Activated CD4-positive, alpha-beta memory T cell treated with anti-CD3 and anti-CD28 coated beads, Interleukin-2, amount 10 ng/mL, durations not matched to agents 7 days and 5 days (primary cell): ENCODE measurements at regions not wholly inside any gene's neighbourhood (a gene's known extent, or its start where the extent isn't known, plus 50 kb on each side); places are given as distances from the start of the nearest gene placed in this dataset.

Experiments used
- CTCF ChIA-PET: fragments of 350-600 bp; sonication (Branson Sonifier 250); formaldehyde crosslinking; loops from one replicate; lab custom pipeline; 2021; ENCODE audit warnings: antibody characterized with exemption, inconsistent platforms; lab: Charles Lee
- POLR2A ChIA-PET: fragments of 350-600 bp; sonication (Branson Sonifier 250); formaldehyde crosslinking; loops from one replicate; lab custom pipeline; 2021; ENCODE audit warnings: antibody characterized with exemption; lab: Charles Lee
- DNase-seq: peaks from one replicate; pipeline ENCODE4 v3.0.0-alpha.2; 2020
- H3K27ac Mint-ChIP-seq: one replicate; pipeline ENCODE4 v1.8.0; 2021; ENCODE audit warnings: mild to moderate bottlenecking, mixed read lengths
- H3K27me3 Mint-ChIP-seq: one replicate; pipeline ENCODE4 v1.8.0; 2021; ENCODE audit warnings: mixed read lengths
- H3K36me3 Mint-ChIP-seq: one replicate; pipeline ENCODE4 v1.8.0; 2021; ENCODE audit warnings: low read depth, mixed read lengths
- H3K4me1 Mint-ChIP-seq: one replicate; pipeline ENCODE4 v1.8.0; 2021; ENCODE audit warnings: mixed read lengths
- H3K4me3 Mint-ChIP-seq: one replicate; pipeline ENCODE4 v1.8.0; 2021; ENCODE audit warnings: mild to moderate bottlenecking, mixed read lengths
- H3K9me3 Mint-ChIP-seq: one replicate; pipeline ENCODE4 v1.8.0; 2021; ENCODE audit warnings: mixed read lengths

DNA sequence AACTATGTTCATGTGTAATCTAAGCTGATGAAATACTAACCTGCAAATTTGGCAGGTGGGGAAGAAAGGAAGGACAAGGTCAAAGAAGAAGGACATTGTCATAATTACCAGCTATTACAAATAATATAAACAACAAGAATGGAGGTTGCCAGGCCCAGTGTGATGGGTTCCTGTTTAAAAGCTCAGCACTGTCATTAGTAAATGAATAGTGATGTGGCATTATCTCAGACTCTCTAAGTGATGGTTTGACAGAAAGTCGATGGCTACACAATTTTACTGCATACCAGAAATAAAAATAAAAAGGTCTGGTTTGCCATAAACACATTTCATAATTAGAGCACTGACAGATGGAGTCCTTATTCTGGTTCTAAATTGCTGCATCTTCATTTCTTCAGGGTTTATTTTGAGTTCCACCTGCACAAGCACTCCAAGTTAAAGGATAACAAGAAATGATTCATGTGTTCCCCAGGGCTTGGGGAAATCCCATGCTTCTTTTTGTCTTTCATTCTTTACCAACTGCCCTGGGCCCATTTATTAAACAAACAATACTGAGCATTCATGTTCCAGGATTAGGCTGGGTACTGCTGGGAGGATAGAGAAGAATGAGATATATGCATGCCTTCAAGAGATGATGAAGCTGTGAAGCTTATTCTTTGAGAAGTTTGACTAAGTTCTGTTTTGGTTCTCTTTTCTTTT, 367.8 kb upstream of the RASGEF1B start:
- H3K4me1 Mint-ChIP-seq = no peaks in the 10 kb centered on the region
- H3K27me3 Mint-ChIP-seq = no peaks in the 10 kb centered on the region
- POLR2A ChIA-PET = no interaction called here
- CTCF ChIA-PET = interaction anchor here (0.8 kb wide), 1 partner anchor 372 kb away, joined by 3 read pairs; no protein-coding TSS in a partner anchor
- H3K9me3 Mint-ChIP-seq = no peaks in the 10 kb centered on the region
- H3K36me3 Mint-ChIP-seq = no peaks in the 10 kb centered on the region
- no peak overlapping the region for H3K4me3 Mint-ChIP-seq
- H3K27ac Mint-ChIP-seq = no peak overlapping the region
- no peak for DNase-seq

- Mint-ChIP-seq H3K9me3 (no peaks in the 10 kb centered on the region), H3K36me3 (no peaks in the 10 kb centered on the region), H3K27me3 (no peaks in the 10 kb centered on the region), H3K4me3 (no peak overlapping the region), H3K27ac (no peak overlapping the region), H3K4me1 (no peaks in the 10 kb centered on the region)
- CTCF ChIA-PET = interaction anchor here (0.6 to 1.2 kb wide), 3 partner anchors 372 to 863 kb away, joined by 3 to 4 read pairs (median 3); no protein-coding TSS in a partner anchor
- POLR2A ChIA-PET = no interaction called here
- no peak for DNase-seq
Measured at GRCh38 chr4:81838586-81838985, 366.9 kb upstream of the RASGEF1B start.

GRCh38 chr4:81836716-81837115, 365.0 kb upstream of the RASGEF1B start:
- DNase-seq = no peak
- ChIA-PET POLR2A (no interaction called here), CTCF (interaction anchor here (0.8 to 1.0 kb wide), 2 partner anchors 366 to 369 kb away, joined by 3 to 7 read pairs; no protein-coding TSS in a partner anchor)
- Mint-ChIP-seq H3K27ac (no peak overlapping the region), H3K27me3 (no peaks in the 10 kb centered on the region), H3K36me3 (no peaks in the 10 kb centered on the region), H3K4me3 (no peak overlapping the region), H3K9me3 (no peaks in the 10 kb centered on the region), H3K4me1 (no peaks in the 10 kb centered on the region)

DNA sequence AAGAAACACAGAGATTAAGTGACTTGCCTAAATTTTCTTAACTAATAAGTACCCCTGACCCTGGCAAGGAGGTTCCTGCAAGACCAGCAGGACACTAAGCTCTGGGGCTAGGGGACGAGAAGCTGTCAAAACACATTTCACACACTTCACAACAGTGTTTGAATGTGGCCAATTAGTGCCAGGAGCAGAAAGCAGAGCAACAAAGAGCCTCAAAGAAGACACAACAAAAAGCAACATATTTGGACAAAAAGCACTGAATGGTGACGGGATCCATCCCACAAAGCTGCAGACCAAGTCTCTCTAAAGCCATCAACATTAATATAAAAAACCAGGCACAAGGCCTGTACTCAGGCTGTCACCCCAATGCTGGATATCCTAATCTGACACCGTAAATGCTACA, 361.9 kb upstream of the RASGEF1B start:
- Mint-ChIP-seq H3K4me3 (no peak overlapping the region), H3K9me3 (no peaks in the 10 kb centered on the region), H3K27me3 (no peaks in the 10 kb centered on the region), H3K36me3 (no peaks in the 10 kb centered on the region), H3K4me1 (peaks cover 3% of the 10 kb centered on the region), H3K27ac (no peak overlapping the region)
- DNase-seq = no peak
- POLR2A ChIA-PET = no interaction called here
- CTCF ChIA-PET = interaction anchor here (0.7 kb wide), 1 partner anchor 662 kb away, joined by 3 read pairs; no protein-coding TSS in a partner anchor

GRCh38 chr4:81828991-81829390, 357.3 kb upstream of the RASGEF1B start:
- CTCF ChIA-PET = interaction anchor here (1.7 kb wide), 1 partner anchor 357 kb away, joined by 5 read pairs; the partner anchor contains the start of gene RASGEF1B
- H3K9me3 Mint-ChIP-seq = peaks cover 2% of the 10 kb centered on the region
- H3K36me3 Mint-ChIP-seq = no peaks in the 10 kb centered on the region
- POLR2A ChIA-PET = no interaction called here
- H3K27me3 Mint-ChIP-seq = no peaks in the 10 kb centered on the region
- H3K27ac Mint-ChIP-seq = no peak overlapping the region
- H3K4me3 Mint-ChIP-seq = no peak overlapping the region
- peaks cover 16% of the 10 kb centered on the region for H3K4me1 Mint-ChIP-seq
- DNase-seq = no peak

DNA sequence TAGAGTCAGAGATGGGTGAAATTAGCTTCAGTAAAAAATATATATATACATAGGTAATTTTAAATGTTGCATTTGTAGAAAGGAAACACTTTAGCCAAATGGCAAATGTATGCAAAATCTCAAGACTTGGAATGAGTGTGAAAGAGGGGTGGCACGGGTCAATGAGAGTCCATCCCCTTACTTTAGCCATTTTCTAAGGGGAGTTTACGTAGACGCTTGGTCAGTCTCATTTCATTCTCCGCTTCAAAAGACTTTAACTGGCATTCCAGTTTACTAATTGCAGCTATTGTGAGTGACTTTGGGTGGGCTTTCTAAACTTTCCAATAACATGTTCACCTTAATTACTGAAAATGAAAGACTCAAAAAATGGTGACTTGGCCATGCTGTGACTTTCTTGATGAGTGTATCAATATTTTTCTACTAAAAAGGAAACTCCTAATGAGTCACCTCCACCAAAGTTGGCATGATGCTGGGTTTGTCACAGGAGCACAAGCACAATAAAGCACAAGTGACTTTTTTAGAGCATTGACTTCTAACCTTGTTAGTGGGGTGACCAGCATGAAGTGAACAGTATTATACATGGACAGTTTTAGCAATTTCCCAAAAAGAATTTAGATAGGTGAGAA, 356.0 kb upstream of the RASGEF1B start:
- ChIA-PET POLR2A (no interaction called here), CTCF (interaction anchor here (1.7 kb wide), 1 partner anchor 356 kb away, joined by 5 read pairs; the partner anchor contains the start of gene RASGEF1B)
- H3K27ac Mint-ChIP-seq = peak overlapping the region; percentile 24
- H3K9me3 Mint-ChIP-seq = peaks cover 2% of the 10 kb centered on the region
- no peak overlapping the region for H3K4me3 Mint-ChIP-seq
- H3K36me3 Mint-ChIP-seq = no peaks in the 10 kb centered on the region
- peaks cover 16% of the 10 kb centered on the region for H3K4me1 Mint-ChIP-seq
- H3K27me3 Mint-ChIP-seq = no peaks in the 10 kb centered on the region
- DNase-seq = peak; percentile 21

DNA sequence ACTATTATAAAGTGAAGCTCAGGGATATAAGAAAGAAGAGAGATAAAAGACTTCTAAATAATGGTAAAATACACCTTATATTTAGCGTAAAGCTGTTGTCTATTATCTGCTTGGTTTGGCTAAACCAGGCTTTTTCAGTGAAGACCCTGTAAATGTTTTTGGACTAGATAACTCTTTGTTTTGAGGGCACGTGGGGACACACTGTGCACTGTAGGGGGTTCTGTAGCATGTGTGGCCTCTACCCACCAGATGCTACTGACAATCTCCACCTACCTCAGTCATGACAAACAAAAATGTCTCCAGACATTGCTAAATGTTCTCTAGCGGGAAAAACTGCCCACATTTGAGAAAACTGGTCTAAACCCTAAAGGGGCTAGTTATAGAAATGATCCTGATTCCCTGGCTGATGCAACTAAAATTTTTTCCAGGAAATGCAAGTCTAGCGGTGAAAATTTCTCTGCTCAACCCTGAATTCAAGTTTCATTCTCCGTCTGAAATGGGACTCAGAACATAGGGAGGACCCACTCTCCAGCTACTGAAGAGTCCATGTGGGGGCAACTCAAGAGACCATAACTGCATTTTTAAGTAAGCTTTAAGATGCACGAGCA, 355.2 kb upstream of the RASGEF1B start:
- Mint-ChIP-seq H3K27me3 (no peaks in the 10 kb centered on the region), H3K4me1 (peaks cover 16% of the 10 kb centered on the region), H3K9me3 (peaks cover 2% of the 10 kb centered on the region), H3K27ac (no peak overlapping the region), H3K36me3 (no peaks in the 10 kb centered on the region), H3K4me3 (no peak overlapping the region)
- no peak for DNase-seq
- ChIA-PET POLR2A (no interaction called here), CTCF (no interaction called here)

- Mint-ChIP-seq H3K27me3 (no peaks in the 10 kb centered on the region), H3K4me1 (peaks cover 16% of the 10 kb centered on the region), H3K9me3 (peaks cover 2% of the 10 kb centered on the region), H3K4me3 (no peak overlapping the region), H3K36me3 (no peaks in the 10 kb centered on the region), H3K27ac (no peak overlapping the region)
- CTCF ChIA-PET = no interaction called here
- POLR2A ChIA-PET = no interaction called here
- DNase-seq = no peak
Measured at GRCh38 chr4:81826335-81826734, 354.6 kb upstream of the RASGEF1B start.

GRCh38 chr4:81818385-81818920, 346.7 kb upstream of the RASGEF1B start:
- H3K4me3 Mint-ChIP-seq = no peak overlapping the region
- no peak for DNase-seq
- POLR2A ChIA-PET = no interaction called here
- no peak overlapping the region for H3K27ac Mint-ChIP-seq
- no peaks in the 10 kb centered on the region for H3K36me3 Mint-ChIP-seq
- peaks cover 27% of the 10 kb centered on the region for H3K27me3 Mint-ChIP-seq
- no peaks in the 10 kb centered on the region for H3K4me1 Mint-ChIP-seq
- no peaks in the 10 kb centered on the region for H3K9me3 Mint-ChIP-seq
- CTCF ChIA-PET = no interaction called here

DNA sequence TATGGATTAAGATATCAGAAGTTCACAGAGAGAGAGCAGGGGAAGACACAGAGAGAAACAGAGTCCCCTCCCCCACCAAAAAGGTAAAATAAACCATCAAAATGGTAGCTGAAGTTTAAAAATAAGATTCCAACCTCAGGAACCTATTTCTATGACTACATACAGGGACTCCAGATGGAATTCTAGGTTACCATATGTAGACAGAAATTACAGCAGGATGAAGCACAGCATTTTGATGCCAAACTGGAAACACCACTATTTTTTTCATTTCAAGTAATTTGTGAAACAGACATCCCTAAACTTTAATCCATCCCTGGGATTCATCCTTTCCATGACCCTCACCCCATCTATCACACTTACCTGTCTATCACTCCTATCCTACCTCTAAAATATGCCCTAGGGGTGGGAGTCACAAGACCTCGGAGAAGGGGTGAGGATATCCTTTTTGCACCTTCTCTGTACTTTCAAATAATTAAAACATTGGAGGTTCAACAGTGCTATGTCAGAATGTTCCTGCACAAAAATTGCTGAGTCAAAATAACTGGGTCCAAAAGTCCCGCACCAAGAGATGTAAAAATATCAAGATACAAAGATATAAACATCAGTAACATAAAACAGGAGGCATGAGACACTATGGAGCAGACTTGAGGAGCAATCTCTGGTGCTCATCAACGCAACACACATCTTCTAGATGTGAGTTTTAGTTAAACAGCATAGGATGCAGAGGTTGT, 344.5 kb upstream of the RASGEF1B start:
- ChIA-PET POLR2A (no interaction called here), CTCF (no interaction called here)
- Mint-ChIP-seq H3K36me3 (no peaks in the 10 kb centered on the region), H3K27me3 (peaks cover 30% of the 10 kb centered on the region), H3K4me3 (no peak overlapping the region), H3K4me1 (no peaks in the 10 kb centered on the region), H3K9me3 (no peaks in the 10 kb centered on the region), H3K27ac (no peak overlapping the region)
- no peak for DNase-seq

DNA sequence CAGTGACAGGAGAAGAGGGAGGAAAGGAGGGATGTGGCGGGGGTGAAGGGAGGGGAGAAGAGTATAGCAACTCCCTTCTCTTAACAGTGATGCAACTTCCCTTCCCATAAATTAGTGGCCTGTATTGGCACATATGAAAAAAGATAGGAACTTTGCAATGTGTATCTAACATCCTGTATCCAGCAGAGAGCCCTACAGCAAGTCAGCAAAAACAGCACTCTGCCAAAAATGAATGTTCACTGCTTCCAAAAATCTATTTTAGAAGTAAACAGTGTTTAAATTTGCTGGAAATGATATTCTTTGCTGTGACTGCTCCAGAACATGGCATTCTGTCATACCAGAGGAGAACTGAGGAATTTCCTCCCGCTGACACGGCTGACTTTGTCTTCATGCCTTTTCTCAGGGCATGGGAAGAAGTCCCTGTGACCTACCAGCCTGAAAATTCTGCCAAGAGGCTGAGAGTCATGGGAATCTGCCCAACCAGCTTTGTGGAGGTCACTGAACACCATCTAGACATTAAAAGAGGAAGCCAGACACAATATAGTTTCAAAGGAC, 343.4 kb upstream of the RASGEF1B start:
- no peak for DNase-seq
- ChIA-PET POLR2A (no interaction called here), CTCF (no interaction called here)
- no peaks in the 10 kb centered on the region for H3K4me1 Mint-ChIP-seq
- no peak overlapping the region for H3K27ac Mint-ChIP-seq
- H3K4me3 Mint-ChIP-seq = no peak overlapping the region
- H3K9me3 Mint-ChIP-seq = no peaks in the 10 kb centered on the region
- H3K27me3 Mint-ChIP-seq = peaks cover 22% of the 10 kb centered on the region
- H3K36me3 Mint-ChIP-seq = no peaks in the 10 kb centered on the region

DNA sequence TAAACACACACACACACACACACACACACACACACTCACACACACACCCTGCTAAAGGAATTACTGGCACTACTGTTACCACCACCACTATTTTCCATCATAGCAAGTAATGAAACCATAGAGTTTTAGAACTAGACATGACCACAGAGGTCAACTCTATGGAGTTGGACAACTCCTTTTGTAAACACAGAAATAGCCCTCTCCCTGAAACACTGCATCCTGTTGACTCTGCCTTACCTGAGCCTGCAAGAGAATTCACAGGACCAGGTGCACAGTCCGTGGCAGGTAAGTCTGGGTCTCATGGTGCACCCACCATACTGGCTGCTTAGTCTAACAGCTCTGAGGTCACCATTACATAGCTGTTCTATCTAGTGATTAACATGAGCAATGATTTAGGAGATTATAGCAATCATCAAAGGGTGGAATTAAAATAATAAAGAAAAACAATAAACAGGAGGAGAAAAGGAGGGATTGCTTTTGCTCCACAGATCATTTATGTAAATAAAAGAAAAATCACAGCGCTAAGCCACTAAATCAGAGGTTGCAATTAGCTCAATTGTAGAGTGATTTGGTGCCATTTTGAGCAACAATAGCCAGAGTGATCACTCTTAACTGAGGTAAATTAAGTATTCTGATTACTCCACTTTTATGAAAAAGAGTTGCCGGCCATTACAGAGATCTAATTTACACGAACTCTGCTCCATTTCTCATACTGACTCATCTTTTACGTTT, 340.0 kb upstream of the RASGEF1B start:
- CTCF ChIA-PET = no interaction called here
- no peaks in the 10 kb centered on the region for H3K36me3 Mint-ChIP-seq
- peaks cover 13% of the 10 kb centered on the region for H3K27me3 Mint-ChIP-seq
- no peak for DNase-seq
- H3K4me3 Mint-ChIP-seq = no peak overlapping the region
- no peaks in the 10 kb centered on the region for H3K4me1 Mint-ChIP-seq
- no peaks in the 10 kb centered on the region for H3K9me3 Mint-ChIP-seq
- H3K27ac Mint-ChIP-seq = no peak overlapping the region
- POLR2A ChIA-PET = no interaction called here
